HG02938 (cell line): ENCODE measurements at regions not wholly inside any gene's neighbourhood (a gene's known extent, or its start where the extent isn't known, plus 50 kb on each side); places are given as distances from the start of the nearest gene placed in this dataset.
A peak's percentile ranks its signal among the peaks of the same experiment; 100 is the strongest.

Source experiments
- ATAC-seq: cut with Tn5 transposase; IDR thresholded peaks from one replicate; pipeline ENCODE4 v1.9.1; 2021; ENCODE audit warnings: mild to moderate bottlenecking, moderate library complexity; ENCODE audit not compliant: unreplicated experiment

DNA sequence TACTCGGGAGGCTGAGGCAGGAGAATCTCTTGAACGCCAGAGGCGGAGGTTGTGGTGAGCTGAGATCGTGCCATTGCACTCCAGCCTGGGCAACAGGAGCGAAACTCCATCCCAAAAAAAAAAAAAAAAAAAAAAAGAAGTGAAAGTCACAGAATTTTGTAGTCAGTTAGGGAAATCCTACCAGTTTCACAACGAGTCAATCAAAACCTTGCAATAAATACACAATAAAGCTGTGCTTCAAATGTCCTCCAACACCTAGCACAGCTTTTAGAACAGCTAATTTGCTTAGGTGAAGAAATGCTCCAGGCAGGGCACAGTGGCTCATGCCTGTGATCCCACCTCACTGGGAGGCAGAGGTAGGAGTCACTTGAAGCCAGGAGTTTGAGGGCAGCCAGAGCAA lies 112.8 kb upstream of the ATF7IP start:
- no peak for ATAC-seq

DNA sequence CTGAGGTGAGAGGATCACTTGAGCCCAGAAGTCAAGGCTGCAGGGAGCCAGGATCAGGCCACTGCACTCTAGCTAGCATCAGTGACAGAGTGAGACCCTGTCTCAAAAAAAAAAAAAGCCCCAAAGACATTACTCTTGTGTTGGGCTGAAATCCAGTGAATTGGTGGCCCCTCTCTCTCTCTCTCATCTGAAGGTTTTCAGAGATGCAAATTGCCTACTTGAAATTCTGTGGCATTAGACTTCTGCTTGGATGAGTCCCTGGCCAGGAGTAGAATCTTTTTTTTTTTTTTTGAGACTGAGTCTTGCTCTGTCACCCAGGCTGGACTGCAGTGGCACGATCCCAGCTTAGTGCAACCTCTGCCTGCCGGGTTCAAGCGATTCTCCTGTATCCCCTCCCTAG lies 112.0 kb upstream of the ATF7IP start:
- no peak for ATAC-seq

DNA sequence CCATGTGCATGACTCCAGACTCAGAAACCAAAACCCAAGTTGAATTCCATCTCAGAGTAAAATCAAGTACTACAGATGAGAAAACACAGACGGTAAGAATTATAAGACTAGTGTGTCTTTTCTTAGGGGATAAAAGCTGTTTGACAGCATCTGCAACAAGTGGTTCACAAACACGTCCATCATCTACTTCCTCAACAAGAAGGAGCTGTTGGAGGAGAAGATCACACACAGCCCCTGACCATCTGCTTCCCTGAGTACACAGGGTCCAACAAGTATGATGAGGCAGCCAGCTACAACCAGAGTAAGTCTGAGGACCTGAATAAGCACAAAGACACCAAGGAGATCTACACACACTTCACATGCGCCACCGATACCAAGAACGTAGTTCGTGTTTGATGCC lies 110.7 kb upstream of the ATF7IP start:
- no peak for ATAC-seq

DNA sequence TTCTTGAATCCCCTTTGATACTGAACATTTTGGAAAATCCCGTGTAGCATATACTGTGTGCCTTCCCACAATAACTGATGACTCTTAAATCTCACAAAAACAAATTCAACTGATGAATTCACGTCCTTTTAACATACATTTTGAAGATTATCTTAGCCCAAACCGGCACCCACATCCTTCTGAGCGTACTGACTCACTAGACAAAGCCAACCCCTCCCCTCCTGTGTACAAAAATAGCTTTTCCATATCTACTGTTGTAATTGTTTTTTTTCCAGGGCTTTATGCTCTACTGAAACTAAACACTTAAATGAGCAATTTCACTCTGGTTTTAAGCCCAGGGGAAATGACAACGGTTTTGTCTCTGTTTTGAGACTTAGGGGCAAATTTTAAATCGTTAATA lies 109.4 kb upstream of the ATF7IP start:
- no peak for ATAC-seq

DNA sequence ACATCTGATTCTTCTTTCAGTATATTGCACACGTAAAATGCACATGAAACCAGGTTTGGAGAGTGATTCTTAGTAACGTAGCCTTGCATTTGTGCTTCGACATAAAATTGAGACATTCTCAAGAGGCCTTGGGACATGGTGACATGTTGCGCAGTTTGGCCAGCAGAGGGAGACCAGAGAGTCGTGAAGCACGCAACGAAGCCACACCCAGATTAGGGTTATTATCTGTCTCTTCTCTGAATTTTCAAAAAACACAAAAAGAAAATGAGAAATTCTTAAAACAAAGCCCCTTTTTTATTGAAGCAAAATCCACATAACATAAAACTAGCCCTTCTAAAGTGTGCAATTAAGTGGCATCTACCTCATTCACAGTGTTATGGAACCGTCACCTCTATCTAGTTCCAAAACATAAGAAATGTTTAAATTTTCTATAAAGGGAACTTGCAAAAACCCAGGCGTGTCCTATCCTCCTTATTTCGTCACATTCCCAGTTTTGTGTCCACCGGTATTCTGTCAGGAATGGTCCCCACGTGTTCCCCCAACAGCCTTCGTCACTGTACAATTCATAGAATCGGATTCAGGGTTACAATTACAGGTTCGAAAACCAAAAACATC lies 108.8 kb upstream of the ATF7IP start:
- ATAC-seq = no peak

DNA sequence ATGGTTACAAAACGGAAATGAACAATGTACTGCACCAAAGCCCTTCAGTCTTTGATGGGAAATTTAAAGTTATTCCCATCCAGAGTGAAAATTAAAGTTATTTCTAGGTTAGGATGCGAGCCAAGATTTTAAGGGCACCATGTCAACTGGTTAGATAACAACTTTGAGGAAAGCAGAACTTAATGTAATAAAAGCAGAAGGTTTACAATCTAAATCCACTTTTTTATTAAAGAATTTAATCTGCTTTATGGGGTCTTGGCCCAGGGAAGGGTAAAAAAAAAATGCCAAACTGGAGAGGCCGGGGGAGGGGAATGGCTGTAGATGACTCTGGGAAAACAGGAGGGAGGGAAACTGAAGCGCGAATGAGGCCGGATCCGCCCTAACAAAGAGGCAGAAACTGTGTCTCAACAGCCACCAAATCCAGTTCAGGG lies 108.2 kb upstream of the ATF7IP start:
- no peak for ATAC-seq

DNA sequence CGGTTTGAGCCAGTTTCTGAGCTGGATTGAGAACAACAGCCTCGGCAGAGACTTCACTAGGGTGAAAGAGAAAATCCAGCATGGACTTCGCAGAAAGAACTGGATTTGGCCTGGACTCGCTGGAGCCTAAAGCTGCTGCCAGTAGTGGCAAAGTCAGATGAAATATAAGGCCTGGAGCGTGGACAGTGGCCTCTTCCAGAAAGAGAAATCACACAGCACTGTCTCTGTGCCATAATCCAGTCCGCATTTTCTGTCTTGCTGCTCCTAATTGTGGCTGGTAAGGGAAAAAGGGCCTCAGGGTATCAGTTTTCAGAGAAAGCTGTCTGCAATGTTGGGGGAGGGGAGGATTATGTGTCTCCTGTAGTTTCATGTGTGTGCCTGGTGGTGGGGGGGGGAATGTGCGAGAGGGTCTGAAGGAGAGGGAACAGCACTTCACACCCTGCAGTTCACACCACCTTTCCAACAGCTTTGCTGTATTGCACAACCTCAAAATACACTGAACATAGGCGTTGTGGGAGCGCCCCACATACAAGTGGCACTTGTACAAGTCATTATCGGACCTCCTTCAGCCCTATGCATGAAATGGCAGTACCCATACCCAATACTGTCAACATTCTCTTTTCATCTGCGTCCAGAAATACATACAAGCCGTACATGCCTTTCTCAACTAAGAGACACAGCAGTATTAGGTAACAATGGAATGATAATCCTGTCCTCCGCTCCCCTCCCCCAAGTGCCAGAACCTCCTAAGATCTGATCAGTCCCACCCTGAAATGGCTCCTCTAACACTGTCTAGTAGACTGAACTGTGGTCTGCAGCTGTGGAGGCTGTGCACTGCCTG lies 107.5 kb upstream of the ATF7IP start:
- ATAC-seq = peak; percentile 51

DNA sequence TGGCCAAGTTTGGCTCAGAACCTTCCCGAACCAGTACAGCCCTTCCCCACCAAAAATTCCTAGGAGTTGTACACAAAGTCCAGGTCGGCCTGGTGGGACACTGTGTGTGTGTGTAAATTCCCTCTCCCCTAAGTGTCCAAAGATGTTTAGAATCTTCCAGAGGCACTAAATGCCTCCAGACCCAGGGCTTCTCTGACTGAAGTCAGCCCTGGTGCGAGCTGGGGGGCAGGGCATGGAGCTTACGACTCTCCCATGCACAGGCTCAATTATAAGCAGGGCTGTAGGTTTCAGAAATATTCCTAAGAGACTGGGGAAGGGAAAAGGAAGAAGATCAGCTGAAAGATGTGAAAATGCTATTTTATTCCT lies 106.9 kb upstream of the ATF7IP start:
- ATAC-seq = no peak

DNA sequence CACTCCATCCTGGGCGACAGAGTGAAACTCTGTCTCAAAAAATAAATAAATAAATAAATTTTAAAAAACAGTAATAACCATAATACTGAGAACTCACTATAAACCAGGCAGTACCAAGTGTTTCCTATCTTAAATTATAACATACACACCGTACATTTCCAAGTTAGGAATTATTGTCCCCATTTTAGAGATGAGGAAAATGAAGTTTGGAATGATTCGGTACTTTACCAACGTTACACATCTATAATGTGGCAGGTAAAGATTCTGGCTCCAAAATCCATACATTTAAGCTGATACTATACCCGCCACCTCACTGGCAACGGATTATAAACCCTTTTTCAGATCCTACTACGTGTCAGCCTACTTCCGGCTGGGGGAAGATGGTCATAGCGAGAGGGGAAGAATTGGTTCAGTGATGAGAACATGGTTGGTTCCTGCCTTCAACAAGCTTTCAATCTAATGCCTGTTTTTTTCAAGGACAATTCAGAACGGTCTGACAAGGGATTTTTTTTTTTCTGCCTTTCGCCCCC lies 105.9 kb upstream of the ATF7IP start:
- ATAC-seq = no peak

DNA sequence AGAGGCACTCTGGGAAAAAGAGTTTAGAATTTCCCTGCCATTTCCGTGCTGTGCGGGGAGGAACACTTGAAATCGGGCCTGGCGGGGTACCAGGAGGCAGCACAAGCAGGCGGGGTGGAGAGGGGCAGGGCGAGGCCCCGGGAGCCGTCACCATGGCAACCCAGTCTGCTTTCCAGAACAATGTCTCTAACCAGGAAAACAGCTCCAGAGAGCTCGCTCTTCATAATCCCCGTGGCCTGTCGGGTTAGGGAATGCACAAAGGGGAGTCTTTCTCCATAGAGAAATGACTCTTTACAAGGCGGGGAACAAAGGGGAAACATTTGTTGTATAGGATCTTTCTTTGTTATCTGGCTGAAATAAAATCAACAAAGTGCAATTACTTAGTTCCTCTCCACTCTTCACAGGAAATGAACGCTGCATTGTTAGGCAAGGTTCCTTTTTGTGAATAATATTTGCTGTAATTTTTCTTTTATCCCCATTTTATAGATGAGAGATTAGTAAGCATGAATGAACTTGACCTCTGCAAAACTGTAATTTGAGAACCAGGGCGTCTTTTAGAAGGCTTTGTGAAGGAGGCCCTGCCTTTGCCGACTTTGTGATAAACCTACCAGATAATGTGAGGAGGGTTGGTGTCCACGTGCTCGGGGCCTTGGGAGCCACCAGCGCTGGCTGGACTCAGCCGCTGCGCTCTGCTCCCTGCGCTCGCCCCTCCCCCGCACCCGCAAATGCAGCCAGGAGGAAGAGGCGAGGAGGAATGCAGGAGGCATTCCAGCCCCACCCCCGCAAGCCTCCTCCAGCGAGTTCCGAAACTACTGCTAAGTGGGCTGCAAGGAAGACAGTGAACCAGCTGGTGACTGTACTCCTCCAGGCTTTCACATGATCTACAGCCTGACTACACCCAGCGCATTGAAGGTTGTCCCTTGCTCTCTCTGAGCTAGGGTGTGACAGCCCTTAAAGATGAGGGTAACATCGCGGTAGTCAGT lies 105.2 kb upstream of the ATF7IP start:
- ATAC-seq = no peak

DNA sequence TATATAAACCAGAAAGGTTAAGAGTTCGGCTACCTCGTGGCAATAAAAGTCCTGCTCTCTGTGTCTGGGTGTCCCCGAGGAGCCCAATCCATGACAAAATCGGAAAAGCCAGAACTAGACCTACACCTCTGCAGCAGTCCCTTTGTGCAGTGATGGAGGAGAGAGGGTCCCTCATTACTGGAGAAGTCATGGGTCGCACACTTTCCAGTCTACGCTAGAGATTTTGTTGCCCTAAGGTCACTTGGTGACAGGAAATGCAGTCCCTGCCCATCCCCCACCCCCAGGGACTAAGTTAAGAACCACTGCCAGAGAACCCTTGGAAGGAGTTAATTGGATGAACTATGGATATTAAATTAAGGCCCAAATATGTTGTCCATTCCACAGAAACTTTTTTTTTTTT lies 104.4 kb upstream of the ATF7IP start:
- ATAC-seq = no peak

DNA sequence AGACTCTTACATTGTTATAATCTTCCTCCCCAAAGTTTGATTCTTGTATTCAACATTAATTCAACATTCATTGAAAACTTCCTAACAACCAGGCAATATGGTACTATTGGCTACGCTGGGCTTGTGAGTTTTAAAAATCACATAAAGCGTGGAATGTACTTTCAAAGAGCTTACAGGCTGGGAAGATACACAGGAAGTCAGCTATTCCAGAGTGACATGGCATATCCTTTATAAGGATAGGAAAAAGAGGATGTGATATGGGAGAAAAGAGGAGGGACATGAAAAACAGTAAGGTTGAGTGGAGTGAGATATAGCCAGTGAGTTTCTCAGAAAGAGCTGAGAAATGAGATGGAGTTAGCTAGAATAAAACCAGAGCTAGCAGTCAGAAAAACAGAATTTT lies 103.6 kb upstream of the ATF7IP start:
- no peak for ATAC-seq

DNA sequence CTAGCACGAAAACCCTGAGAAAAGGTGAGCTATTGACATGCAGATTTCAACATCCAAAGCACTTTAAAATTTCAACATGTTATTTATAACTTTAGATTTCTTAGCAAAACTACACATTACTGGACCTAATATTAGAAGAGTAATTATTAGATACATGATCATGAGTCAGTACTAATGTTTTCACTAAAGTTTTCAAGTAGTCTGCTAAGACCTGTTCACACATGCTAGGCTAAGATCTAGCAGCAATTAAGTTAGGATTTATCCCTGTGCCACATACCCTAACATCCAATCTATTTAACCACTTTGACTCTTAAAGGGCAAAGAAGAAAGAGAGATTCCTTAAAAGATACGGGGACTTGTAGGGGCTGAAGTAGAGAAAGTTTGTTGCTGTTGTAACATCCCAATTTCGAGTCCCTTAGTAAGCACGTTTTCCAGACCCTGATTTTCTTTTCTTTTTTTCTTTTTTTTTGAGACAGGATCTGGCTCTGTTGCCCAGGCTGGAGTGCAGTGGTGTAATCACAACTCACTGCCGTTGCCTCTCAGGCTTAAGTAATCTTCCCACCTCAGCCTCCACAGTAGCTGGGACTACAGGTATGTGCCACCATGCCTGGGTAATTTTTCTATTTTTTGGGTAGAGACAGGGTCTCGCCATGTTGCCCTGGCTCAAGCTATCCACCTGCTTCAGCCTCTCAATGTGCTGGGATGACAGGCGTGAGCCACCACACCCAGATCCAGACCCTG lies 102.5 kb upstream of the ATF7IP start:
- ATAC-seq = no peak

DNA sequence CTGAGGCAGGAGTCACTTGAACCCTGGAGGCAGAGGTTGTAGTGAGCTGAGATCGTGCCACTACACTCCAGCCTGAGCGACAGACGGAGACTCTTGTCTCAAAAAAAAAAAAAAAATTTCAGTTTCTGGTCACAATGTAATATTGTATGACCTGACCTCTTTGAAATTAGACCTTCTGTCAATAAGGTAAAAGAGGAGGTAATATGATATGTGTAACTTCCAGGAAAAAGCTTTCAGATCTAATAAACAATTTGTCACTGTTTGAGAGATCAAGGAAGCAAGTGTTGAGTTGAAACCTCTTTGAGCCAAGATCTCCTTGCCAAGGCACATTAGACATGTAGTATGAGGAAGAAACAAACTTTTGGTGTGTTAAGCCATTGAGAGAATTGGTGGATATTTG lies 101.7 kb upstream of the ATF7IP start:
- ATAC-seq = no peak

DNA sequence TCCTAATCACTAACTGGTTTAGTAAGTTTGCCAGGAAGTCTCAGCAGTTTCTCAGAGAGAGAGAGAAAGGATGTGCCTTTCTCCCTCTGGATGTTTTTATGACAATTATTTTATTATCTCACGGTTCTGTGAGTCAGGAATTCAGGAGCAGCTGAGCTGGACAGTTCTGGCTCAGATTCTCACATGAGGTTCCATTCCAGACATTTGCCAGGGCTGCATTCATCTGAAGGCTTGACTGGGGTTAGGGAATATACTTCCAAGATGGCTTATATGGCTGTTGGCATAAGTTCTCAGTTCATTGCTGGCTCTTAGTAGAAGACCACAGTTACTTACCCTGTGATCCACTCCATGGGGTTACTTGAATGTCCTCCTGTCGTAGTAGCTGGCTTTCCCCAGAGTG lies 101.2 kb upstream of the ATF7IP start:
- no peak for ATAC-seq

DNA sequence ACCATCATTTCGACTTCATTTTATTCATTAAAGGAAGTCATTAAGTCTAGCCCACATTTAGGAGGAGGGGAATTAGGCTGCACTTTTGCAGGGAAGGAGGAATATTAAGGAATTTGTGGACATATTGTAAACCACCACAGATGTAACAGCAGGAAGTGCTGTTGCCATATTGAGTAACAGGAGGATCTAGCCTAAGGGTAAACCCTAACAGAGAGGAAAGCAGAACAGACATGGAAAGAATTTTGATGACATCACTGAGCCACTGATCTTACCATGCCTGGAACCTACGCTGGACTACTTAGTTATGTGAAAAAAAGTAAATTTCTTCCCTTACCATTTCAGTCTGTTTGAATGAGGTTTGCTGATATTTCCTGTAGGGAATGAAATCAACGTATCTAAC lies 100.7 kb upstream of the ATF7IP start:
- ATAC-seq = no peak

DNA sequence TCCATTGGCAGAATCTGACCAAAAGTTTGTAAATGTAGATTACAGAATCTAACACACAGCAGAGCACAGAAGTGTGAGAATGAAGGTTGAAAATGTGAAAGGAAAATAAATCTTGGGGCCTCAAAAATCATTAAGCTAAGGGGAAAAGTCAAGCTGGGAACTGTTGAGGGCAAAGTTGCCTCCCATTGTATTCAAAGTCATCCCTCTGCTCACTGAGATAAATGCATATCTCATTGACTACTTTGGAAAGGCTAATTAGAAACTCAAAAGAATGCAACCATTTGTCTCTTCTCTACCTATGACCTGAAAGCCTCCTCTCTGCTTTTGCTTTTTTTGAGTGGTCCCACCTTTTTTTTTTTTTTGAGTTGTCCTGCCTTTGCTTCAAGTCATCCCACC lies 97.4 kb upstream of the ATF7IP start:
- no peak for ATAC-seq

DNA sequence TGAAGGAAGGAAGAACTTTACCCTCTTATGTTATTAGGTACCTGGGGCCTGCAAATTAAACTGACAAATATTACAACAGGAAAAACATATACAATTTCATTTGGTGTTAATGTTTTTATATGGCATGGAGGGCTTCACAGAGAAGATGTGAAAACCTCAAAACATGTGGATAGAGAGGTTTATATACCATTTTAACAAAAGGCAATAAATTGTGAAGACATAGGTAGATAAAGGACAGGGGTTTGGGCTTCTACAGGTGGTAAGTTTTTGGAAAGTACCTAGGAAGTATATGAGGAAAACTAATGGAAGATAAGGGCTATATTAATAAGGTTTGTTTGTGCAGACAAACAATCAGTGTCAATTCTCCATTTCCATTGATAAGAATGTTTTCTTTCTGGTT lies 95.1 kb upstream of the ATF7IP start:
- no peak for ATAC-seq

DNA sequence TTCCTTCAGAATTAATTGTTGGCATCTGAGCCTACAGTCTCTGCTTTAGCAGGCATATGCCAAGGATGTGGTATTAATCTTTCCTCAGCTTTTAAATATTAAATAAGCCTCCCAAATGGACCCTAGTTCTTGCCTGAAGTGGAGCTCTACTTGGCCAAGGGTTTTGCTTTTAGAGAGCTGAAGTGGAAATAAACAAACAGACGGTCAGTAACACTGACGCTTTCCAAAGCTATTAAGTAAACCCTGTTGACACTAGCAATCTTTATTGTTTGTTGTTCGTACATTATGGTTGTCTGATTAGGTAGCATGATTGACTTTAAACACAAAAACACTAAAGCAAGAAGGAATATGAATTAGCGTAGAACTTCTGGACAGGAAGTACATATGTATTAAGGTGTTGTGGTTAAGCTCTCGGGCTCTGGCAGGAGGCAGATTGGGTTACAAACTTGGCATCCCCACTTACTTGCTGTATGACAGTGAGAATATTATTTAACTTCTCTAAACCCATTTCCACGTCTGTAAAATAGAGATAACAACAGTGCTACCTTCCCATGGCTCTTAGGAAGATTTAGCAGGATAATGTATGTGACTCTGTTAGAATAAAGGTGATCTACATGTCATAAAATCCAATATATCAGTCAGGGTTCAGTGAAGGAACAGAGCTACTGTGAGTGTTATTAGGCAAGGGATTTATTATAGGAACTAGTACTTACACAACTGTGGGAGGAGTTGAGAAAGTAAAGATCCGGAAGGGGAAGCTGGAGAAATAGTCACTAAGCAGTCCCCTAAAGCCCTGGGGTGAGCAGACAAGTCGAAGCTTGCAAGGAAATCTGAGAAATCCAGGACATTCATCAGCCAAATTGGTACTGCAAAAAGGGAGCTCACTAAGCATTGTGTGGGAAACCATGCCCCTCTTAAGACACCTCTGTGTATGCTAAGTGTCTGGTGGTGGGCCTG lies 92.2 kb upstream of the ATF7IP start:
- no peak for ATAC-seq

DNA sequence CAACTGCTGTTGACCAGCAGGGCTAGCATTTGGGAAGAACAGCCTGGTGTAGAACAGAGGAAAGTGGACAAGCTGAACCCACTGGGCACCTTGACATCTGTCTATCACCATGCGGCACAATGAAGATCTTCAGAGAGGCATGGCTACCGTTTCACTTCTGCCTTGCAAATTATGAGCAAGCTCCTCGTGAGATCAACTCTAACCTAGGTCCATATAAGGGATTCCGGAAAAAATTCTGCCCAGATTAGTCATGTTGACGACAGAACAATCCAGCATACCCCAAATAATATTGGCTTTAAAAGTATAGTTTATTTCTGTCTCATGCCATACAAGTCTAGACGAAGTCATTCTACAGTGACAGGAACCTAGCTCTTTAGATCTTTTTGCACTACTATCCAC lies 91.6 kb upstream of the ATF7IP start:
- ATAC-seq = no peak
